Stomach (tissue), 8 donors: ENCODE measurements at regions not wholly inside any gene's neighbourhood (a gene's known extent, or its start where the extent isn't known, plus 50 kb on each side); places are given as distances from the start of the nearest gene placed in this dataset.

Experiments
- DNase-seq, 2 donors: peaks; one replicate each; pipeline versions ENCODE4 v3.0.0 to v3.0.0-alpha.2; 2013 to 2019
- H3K27ac ChIP-seq, 5 donors: fragments of 200-600 bp in 4 of 5; sonication (generic) in 4 of 5; one replicate each; pipeline ENCODE4 v1.5.1; 2013 to 2019; ENCODE audit warnings: mild to moderate bottlenecking in 1 of 5, moderate library complexity in 1 of 5
- H3K27me3 ChIP-seq, 3 donors: fragments of 200-600 bp; sonication (generic); one replicate each; pipeline ENCODE4 v1.5.1; 2017 to 2019; ENCODE audit warnings: mixed run types in 1 of 3
- H3K36me3 ChIP-seq, 4 donors: fragments of 200-600 bp; sonication (generic); 1 replicate in 3 of 4; 2 replicates in 1 of 4; pipeline ENCODE4 v1.5.1; 2016 to 2019
- H3K4me1 ChIP-seq, 4 donors: fragments of 200-600 bp; sonication (generic); one replicate each; pipeline ENCODE4 v1.5.1; 2016 to 2019
- H3K4me3 ChIP-seq, 4 donors: fragments of 200-600 bp; sonication (generic) in 3 of 4; one replicate each; pipeline ENCODE4 v1.5.1; 2016 to 2019; ENCODE audit warnings: mild to moderate bottlenecking in 1 of 4
- H3K9me3 ChIP-seq, 4 donors: fragments of 200-600 bp; sonication (generic); one replicate each; pipeline ENCODE4 v1.5.1; 2016 to 2019
- EP300 ChIP-seq: sonication (generic); formaldehyde crosslinking; IDR thresholded peaks from one replicate; pipeline ENCODE4 v1.6.1; 2017; ENCODE audit warnings: antibody characterized with exemption
- POLR2A ChIP-seq, 4 donors: fragments of 450-650 bp; IDR thresholded peaks; one replicate each; pipeline ENCODE4 v1.6.1; 2016; ENCODE audit warnings: antibody characterized with exemption in 4 of 4, control low read depth in 2 of 4, mild to moderate bottlenecking in 1 of 4, moderate library complexity in 1 of 4
- POLR2AphosphoS5 ChIP-seq, 3 donors: sonication (generic); formaldehyde crosslinking; IDR thresholded peaks; one replicate each; pipeline ENCODE4 v1.6.1; 2016; ENCODE audit warnings: antibody characterized with exemption in 3 of 3
- WGBS, 5 donors: extraction: QIAGEN DNeasy Blood & Tissue Kit in 3 of 5; methylation state at CpG; one replicate each; pipeline versions ENCODE4 v1.1.5 to v1.1.7; 2013 to 2018; 5-methylcytosine and 5-hydroxymethylcytosine counted together
- intact Hi-C: fragments of 100-400 bp; cut with DNase I; formaldehyde crosslinking; loops from one replicate; pipeline ENCODE4 v1.15.1; 2023; ENCODE audit warnings: low total_unique reads
- TF ChIP-seq, protein P1 (sequence below), 7 experiments: fragments of 450-650 bp in 4 of 7; fragments of 200-600 bp in 3 of 7; sonication (generic) in 3 of 7; IDR thresholded peaks; one replicate each; pipeline ENCODE4 v1.5.1; 2016 to 2019; ENCODE audit warnings: antibody characterized with exemption in 7 of 7, control low read depth in 2 of 7, mild to moderate bottlenecking in 1 of 7
- donor health status: healthy with polysubstance abuse.
- donor health status: Bipolar disorder and iron deficiency.
- donor health status: healthy.

DNA sequence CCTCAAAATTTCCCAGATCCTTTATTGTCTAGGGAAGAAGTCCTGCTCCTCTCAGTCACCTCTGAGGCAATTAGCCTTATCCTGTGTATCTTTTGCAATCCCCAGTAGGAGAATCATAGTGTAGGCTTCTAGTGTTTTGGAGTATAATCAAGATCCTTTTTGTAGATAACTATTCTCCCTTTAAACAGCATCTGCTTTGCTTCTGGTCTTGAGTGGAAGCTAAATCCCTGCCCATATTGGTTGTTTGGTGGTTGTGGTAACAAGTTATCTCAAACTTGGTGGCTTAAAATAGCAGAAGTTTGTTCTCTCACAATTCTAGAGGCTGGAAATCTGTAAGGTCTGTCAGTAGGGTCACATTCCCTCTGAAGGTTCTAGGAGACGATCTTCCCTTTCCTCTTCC lies 217.5 kb upstream of the RASGRP1 start:
- H3K4me1 ChIP-seq: no peaks in the 10 kb centered on the region
- TF ChIP-seq POLR2AphosphoS5 (IDR thresholded peaks at IDR 0.05): no peak
- no peak for TF ChIP-seq POLR2A (IDR thresholded peaks at IDR 0.05)
- TF ChIP-seq, protein P1, sequence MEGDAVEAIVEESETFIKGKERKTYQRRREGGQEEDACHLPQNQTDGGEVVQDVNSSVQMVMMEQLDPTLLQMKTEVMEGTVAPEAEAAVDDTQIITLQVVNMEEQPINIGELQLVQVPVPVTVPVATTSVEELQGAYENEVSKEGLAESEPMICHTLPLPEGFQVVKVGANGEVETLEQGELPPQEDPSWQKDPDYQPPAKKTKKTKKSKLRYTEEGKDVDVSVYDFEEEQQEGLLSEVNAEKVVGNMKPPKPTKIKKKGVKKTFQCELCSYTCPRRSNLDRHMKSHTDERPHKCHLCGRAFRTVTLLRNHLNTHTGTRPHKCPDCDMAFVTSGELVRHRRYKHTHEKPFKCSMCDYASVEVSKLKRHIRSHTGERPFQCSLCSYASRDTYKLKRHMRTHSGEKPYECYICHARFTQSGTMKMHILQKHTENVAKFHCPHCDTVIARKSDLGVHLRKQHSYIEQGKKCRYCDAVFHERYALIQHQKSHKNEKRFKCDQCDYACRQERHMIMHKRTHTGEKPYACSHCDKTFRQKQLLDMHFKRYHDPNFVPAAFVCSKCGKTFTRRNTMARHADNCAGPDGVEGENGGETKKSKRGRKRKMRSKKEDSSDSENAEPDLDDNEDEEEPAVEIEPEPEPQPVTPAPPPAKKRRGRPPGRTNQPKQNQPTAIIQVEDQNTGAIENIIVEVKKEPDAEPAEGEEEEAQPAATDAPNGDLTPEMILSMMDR (IDR thresholded peaks at IDR 0.05): no peak
- TF ChIP-seq EP300: no peak
- H3K9me3 ChIP-seq: no peaks in the 10 kb centered on the region
- peaks cover 0 to 16% (median 0%) of the 10 kb centered on the region in 3 donors for H3K27me3 ChIP-seq
- intact Hi-C loops: no loop called here
- no peaks in the 10 kb centered on the region for H3K36me3 ChIP-seq
- no peak overlapping the region for H3K27ac ChIP-seq
- no peak overlapping the region for H3K4me3 ChIP-seq
- DNase-seq: no peak
- WGBS, 5 donors: 73 to 94% (median 83%) methylated on average over 1 of the region's 1 CpG

DNA sequence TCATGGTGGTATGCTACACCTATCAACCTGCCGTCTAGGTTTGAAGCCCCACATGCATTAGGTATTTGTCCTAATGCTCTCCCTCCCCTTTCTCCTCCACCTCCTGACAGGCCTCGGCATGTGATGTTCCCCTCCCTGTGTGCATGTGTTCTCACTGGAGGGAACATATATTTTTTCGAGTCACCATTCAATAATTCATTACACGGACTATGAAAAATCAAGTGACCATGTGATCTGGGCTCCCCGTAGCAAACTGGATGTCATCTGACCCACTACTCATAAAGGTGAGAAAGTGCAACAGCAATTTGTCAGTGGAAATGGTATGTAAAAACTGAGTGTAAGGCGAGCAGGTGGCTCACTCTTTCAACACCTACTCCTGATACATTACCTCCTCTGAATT lies 224.3 kb upstream of the RASGRP1 start:
- H3K4me1 ChIP-seq: no peaks in the 10 kb centered on the region
- no peak overlapping the region for H3K4me3 ChIP-seq
- no peak for TF ChIP-seq POLR2AphosphoS5 (IDR thresholded peaks at IDR 0.05)
- TF ChIP-seq EP300: no peak
- no peak for TF ChIP-seq POLR2A (IDR thresholded peaks at IDR 0.05)
- TF ChIP-seq, protein P1 (IDR thresholded peaks at IDR 0.05): no peak
- intact Hi-C loops: no loop called here
- WGBS, 5 donors: 78 to 91% (median 88%) methylated on average over 6 of the region's 6 CpGs
- H3K36me3 ChIP-seq: no peaks in the 10 kb centered on the region
- no peaks in the 10 kb centered on the region for H3K27me3 ChIP-seq
- no peaks in the 10 kb centered on the region for H3K9me3 ChIP-seq
- no peak for DNase-seq
- no peak overlapping the region for H3K27ac ChIP-seq

DNA sequence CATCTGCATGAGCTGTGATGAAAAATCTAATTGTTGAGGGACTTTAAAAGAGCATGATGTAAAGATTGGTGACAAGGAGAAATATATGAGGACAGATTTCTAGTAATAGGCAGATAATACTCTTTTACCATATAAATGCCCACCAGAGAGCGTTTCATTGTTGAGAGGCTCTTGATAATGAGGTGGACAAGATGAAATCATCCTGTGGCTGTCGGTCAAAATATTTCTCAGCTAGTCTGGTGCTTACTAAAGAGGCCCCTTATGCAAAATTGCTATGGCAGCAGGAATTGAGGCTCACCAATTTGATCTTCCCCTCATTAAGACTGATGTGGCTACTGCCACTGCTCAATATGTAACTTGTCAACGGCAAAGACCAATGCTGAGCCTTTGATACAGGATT lies 225.0 kb upstream of the RASGRP1 start:
- no peaks in the 10 kb centered on the region for H3K9me3 ChIP-seq
- H3K36me3 ChIP-seq: no peaks in the 10 kb centered on the region
- 89 to 94% (median 92%) methylated on average over 3 of the region's 3 CpGs for WGBS, 5 donors
- TF ChIP-seq, protein P1 (IDR thresholded peaks at IDR 0.05): no peak
- TF ChIP-seq POLR2AphosphoS5 (IDR thresholded peaks at IDR 0.05) (no peak), POLR2A (IDR thresholded peaks at IDR 0.05) (no peak), EP300 (no peak)
- no peak for DNase-seq
- H3K4me1 ChIP-seq: no peaks in the 10 kb centered on the region
- no peak overlapping the region for H3K27ac ChIP-seq
- intact Hi-C loops: no loop called here
- no peaks in the 10 kb centered on the region for H3K27me3 ChIP-seq
- no peak overlapping the region for H3K4me3 ChIP-seq

DNA sequence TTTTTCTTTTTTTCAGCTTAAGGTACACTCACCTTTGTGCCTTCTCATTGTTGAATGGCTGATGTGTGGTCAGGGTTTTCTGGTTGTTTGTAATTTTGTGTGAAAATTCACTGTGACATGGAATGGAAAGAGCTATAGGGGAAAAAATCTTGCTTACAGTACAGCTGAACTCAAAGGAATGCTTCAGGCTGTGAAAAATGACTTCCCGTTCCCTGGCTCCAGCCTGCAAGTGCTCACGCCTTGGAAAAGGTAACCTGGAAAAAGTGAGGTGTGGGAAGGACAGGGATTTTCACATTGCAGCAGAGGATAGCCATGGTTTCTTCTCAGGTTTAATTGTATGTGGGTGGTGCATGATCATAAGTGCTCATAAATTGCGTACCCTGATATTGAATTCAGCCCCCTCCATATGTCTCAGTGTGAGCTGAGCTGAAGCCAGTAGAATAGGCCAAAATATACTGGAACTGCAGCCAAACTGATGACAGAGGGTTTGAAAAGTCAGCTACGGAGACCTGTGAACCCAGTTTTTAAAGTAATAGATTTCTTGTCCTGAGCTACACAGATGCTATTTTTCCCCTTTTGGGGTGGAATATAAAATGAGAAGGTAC lies 228.7 kb upstream of the RASGRP1 start:
- TF ChIP-seq, protein P1 (IDR thresholded peaks at IDR 0.05): no peak
- TF ChIP-seq POLR2A (IDR thresholded peaks at IDR 0.05) (no peak), EP300 (no peak), POLR2AphosphoS5 (IDR thresholded peaks at IDR 0.05) (no peak)
- Histone ChIP-seq H3K27ac (no peak overlapping the region), H3K36me3 (no peaks in the 10 kb centered on the region), H3K4me3 (no peak overlapping the region), H3K9me3 (peaks cover 0 to 3% (median 0%) of the 10 kb centered on the region in 4 donors), H3K27me3 (no peaks in the 10 kb centered on the region), H3K4me1 (no peaks in the 10 kb centered on the region)
- DNase-seq: peak in 1 of 2 donors; percentile 28
- intact Hi-C loops: no loop called here
- 55 to 70% (median 63%) methylated on average over 4 of the region's 4 CpGs for WGBS, 5 donors
